ENCODE measurements at regions not wholly inside any gene's neighbourhood (a gene's known extent, or its start where the extent isn't known, plus 50 kb on each side); places are given as distances from the start of the nearest gene placed in this dataset.

DNA sequence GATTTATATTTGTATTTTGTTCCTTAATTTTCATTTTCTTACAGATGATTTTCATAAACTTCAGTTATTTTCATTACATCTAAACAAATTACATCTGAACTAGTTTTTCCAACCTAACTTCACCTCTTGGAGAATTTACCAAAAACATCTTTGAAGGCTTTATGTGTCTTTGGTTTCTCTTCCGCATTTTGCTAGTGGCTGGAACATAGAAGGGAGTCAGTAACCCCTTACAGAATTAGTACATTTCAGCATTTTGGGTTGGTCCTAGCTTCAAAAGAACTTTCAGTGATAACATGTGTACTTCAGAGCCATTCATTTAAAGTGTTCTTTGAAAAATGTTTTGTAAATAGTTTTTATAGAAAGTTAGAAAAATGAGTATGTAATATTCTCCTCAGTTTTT is 169.8 kb upstream of the MTPN start:
- Histone ChIP-seq H3K36me3 (ENCODE audit: control insufficient read depth, insufficient read depth, low read length) (no peaks in the 10 kb centered on the region), H3K4me3 (ENCODE audit: low read depth in 2 of 2, low read length in 2 of 2) (no peak overlapping the region), H3K4me1 (ENCODE audit: control insufficient read depth, insufficient read depth, low read length) (no peaks in the 10 kb centered on the region), H3K27ac (ENCODE audit: low read length) (no peak overlapping the region), H3K9me3 (ENCODE audit: control insufficient read depth, insufficient read depth, low read depth, low read length) (no peaks in the 10 kb centered on the region), H3K27me3 (ENCODE audit: control insufficient read depth, insufficient read depth, low read length) (no peaks in the 10 kb centered on the region)
- no TSS peak for BruUV-seq (replicated peaks)
- ATAC-seq: no peak
- intact Hi-C loops (cut with micrococcal nuclease; ENCODE audit: unreplicated experiment): no loop called here
- in situ Hi-C loops (cut with HindIII; ENCODE audit: low pct_unique_long_range_greater_than_20kb, low sequenced_read_pairs): no loop called here
- no peak for TF ChIP-seq TCF7L2 (IDR thresholded peaks at IDR 0.05; ENCODE audit: low read depth, low read length)
- TF ChIP-seq, protein P1, sequence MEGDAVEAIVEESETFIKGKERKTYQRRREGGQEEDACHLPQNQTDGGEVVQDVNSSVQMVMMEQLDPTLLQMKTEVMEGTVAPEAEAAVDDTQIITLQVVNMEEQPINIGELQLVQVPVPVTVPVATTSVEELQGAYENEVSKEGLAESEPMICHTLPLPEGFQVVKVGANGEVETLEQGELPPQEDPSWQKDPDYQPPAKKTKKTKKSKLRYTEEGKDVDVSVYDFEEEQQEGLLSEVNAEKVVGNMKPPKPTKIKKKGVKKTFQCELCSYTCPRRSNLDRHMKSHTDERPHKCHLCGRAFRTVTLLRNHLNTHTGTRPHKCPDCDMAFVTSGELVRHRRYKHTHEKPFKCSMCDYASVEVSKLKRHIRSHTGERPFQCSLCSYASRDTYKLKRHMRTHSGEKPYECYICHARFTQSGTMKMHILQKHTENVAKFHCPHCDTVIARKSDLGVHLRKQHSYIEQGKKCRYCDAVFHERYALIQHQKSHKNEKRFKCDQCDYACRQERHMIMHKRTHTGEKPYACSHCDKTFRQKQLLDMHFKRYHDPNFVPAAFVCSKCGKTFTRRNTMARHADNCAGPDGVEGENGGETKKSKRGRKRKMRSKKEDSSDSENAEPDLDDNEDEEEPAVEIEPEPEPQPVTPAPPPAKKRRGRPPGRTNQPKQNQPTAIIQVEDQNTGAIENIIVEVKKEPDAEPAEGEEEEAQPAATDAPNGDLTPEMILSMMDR (IDR thresholded peaks at IDR 0.05): no peak
- no peak for TF ChIP-seq SIN3A (IDR thresholded peaks at IDR 0.05; ENCODE audit: borderline replicate concordance, insufficient read depth, low read depth, low read length)
- DNase-seq (ENCODE audit: low read depth, low spot score): no peak
- CTCF ChIA-PET: no interaction called here
- POLR2A ChIA-PET: no interaction called here

DNA sequence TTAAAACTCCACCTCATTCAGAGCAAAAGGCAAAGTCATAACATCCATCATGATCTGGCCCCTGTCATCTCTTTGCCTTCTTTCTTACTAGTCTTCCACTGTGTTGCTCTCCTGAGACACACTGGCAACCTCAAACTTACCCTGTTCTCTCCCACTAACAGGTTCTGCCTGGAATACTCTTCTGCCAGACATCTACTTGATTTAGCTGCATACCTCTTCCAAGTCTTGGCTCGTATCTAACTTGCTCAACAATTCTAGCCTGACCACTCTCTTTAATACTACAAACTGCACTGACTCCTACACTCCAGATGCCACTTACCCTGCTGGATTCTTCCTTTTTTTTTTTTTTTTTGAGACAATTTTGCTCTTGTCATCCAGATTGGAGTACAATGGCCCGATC is 167.0 kb upstream of the MTPN start:
- Histone ChIP-seq H3K4me1 (ENCODE audit: control insufficient read depth, insufficient read depth, low read length) (no peaks in the 10 kb centered on the region), H3K36me3 (ENCODE audit: control insufficient read depth, insufficient read depth, low read length) (no peaks in the 10 kb centered on the region), H3K27me3 (ENCODE audit: control insufficient read depth, insufficient read depth, low read length) (0 out of 2 replicates have a peak, but pooled peaks cover 2% of the 10 kb centered on the region), H3K4me3 (ENCODE audit: low read depth in 2 of 2, low read length in 2 of 2) (no peak overlapping the region), H3K9me3 (ENCODE audit: control insufficient read depth, insufficient read depth, low read depth, low read length) (no peaks in the 10 kb centered on the region), H3K27ac (ENCODE audit: low read length) (no peak overlapping the region)
- ATAC-seq (no peak), DNase-seq (ENCODE audit: low read depth, low spot score) (no peak)
- in situ Hi-C loops (cut with HindIII; ENCODE audit: low pct_unique_long_range_greater_than_20kb, low sequenced_read_pairs) (no loop called here), intact Hi-C loops (cut with micrococcal nuclease; ENCODE audit: unreplicated experiment) (no loop called here)
- TF ChIP-seq, protein P2, sequence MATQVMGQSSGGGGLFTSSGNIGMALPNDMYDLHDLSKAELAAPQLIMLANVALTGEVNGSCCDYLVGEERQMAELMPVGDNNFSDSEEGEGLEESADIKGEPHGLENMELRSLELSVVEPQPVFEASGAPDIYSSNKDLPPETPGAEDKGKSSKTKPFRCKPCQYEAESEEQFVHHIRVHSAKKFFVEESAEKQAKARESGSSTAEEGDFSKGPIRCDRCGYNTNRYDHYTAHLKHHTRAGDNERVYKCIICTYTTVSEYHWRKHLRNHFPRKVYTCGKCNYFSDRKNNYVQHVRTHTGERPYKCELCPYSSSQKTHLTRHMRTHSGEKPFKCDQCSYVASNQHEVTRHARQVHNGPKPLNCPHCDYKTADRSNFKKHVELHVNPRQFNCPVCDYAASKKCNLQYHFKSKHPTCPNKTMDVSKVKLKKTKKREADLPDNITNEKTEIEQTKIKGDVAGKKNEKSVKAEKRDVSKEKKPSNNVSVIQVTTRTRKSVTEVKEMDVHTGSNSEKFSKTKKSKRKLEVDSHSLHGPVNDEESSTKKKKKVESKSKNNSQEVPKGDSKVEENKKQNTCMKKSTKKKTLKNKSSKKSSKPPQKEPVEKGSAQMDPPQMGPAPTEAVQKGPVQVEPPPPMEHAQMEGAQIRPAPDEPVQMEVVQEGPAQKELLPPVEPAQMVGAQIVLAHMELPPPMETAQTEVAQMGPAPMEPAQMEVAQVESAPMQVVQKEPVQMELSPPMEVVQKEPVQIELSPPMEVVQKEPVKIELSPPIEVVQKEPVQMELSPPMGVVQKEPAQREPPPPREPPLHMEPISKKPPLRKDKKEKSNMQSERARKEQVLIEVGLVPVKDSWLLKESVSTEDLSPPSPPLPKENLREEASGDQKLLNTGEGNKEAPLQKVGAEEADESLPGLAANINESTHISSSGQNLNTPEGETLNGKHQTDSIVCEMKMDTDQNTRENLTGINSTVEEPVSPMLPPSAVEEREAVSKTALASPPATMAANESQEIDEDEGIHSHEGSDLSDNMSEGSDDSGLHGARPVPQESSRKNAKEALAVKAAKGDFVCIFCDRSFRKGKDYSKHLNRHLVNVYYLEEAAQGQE (IDR thresholded peaks at IDR 0.05; ENCODE audit: insufficient read depth in 1 of 2, low read depth in 2 of 2, low read length in 1 of 2): no peak
- TF ChIP-seq POLR2AphosphoS5 (IDR thresholded peaks at IDR 0.05; ENCODE audit: low read depth, low read length): no peak
- no peak for TF ChIP-seq TCF7L2 (IDR thresholded peaks at IDR 0.05; ENCODE audit: low read depth, low read length)
- no peak for TF ChIP-seq SIN3A (IDR thresholded peaks at IDR 0.05; ENCODE audit: borderline replicate concordance, insufficient read depth, low read depth, low read length)
- TF ChIP-seq, protein P1 (IDR thresholded peaks at IDR 0.05): no peak
- CTCF ChIA-PET: no interaction called here
- BruUV-seq (replicated peaks): no TSS peak
- POLR2A ChIA-PET: no interaction called here

Measured in Panc1 (cell line).